LNCaP clone FGC (cell line): ENCODE measurements at regions not wholly inside any gene's neighbourhood (a gene's known extent, or its start where the extent isn't known, plus 50 kb on each side); places are given as distances from the start of the nearest gene placed in this dataset.

Experiments
- DNase-seq: peaks from one replicate; pipeline ENCODE4 v3.0.0-alpha.2; 2011; ENCODE audit warnings: low read depth
- H3K4me3 ChIP-seq: 2 replicates; pipeline ENCODE4 v1.5.1; 2011; ENCODE audit warnings: mild to moderate bottlenecking, low read depth, low read length, control low read depth
- CTCF ChIP-seq: IDR thresholded peaks from 2 replicates; pipeline ENCODE4 v1.5.1; 2012; ENCODE audit warnings: mild to moderate bottlenecking; ENCODE audit not compliant: control insufficient read depth, insufficient read depth; ENCODE audit errors: extremely low read depth

GRCh38 chr4:1540601-1541375 lies 134.5 kb upstream of the NKX1-1 start:
- DNase-seq: no peak
- no peak overlapping the region for H3K4me3 ChIP-seq
- TF ChIP-seq CTCF: no peak

GRCh38 chr4:1539859-1540600 lies 133.8 kb upstream of the NKX1-1 start:
- no peak for TF ChIP-seq CTCF
- DNase-seq: no peak
- no peak overlapping the region for H3K4me3 ChIP-seq

GRCh38 chr4:1538941-1539772 lies 132.9 kb upstream of the NKX1-1 start:
- no peak for DNase-seq
- no peak overlapping the region for H3K4me3 ChIP-seq
- no peak for TF ChIP-seq CTCF

GRCh38 chr4:1538096-1538410 lies 131.8 kb upstream of the NKX1-1 start:
- no peak for DNase-seq
- no peak overlapping the region for H3K4me3 ChIP-seq
- no peak for TF ChIP-seq CTCF

GRCh38 chr4:1537410-1538095 lies 131.3 kb upstream of the NKX1-1 start:
- no peak for DNase-seq
- TF ChIP-seq CTCF: no peak
- no peak overlapping the region for H3K4me3 ChIP-seq

GRCh38 chr4:1536579-1537409 lies 130.6 kb upstream of the NKX1-1 start:
- no peak overlapping the region for H3K4me3 ChIP-seq
- DNase-seq: no peak
- TF ChIP-seq CTCF: no peak
